Activated CD8-positive, alpha-beta T cell treated with anti-CD3 and anti-CD28 coated beads, Interleukin-2, amount 10 ng/mL, durations not matched to agents 7 days and 5 days (primary cell): ENCODE measurements at regions not wholly inside any gene's neighbourhood (a gene's known extent, or its start where the extent isn't known, plus 50 kb on each side); places are given as distances from the start of the nearest gene placed in this dataset.

Source experiments
- ATAC-seq: fragments of 150-1000 bp; cut with Tn5 transposase; one replicate; pipeline ENCODE4 v1.10.0; 2021; ENCODE audit warnings: moderate library complexity
- CTCF ChIA-PET: fragments of 350-600 bp; sonication (Branson Sonifier 250); formaldehyde crosslinking; loops from one replicate; lab custom pipeline; 2021; ENCODE audit warnings: antibody characterized with exemption; lab: Charles Lee
- POLR2A ChIA-PET: fragments of 350-600 bp; sonication (Branson Sonifier 250); formaldehyde crosslinking; loops from one replicate; lab custom pipeline; 2021; ENCODE audit warnings: antibody characterized with exemption; lab: Charles Lee
- DNase-seq: peaks from one replicate; pipeline ENCODE4 v3.0.0-alpha.2; 2020
- H3K27ac Mint-ChIP-seq: one replicate; pipeline ENCODE4 v1.8.0; 2021; ENCODE audit warnings: mild to moderate bottlenecking, mixed read lengths
- H3K27me3 Mint-ChIP-seq: one replicate; pipeline ENCODE4 v1.8.0; 2021; ENCODE audit warnings: low read depth, mixed read lengths
- H3K36me3 Mint-ChIP-seq: one replicate; pipeline ENCODE4 v1.8.0; 2021; ENCODE audit warnings: low read depth, mixed read lengths
- H3K4me1 Mint-ChIP-seq: one replicate; pipeline ENCODE4 v1.8.0; 2021; ENCODE audit warnings: low read depth, mixed read lengths
- H3K4me3 Mint-ChIP-seq: one replicate; pipeline ENCODE4 v1.8.0; 2021; ENCODE audit warnings: mild to moderate bottlenecking, mixed read lengths
- H3K9me3 Mint-ChIP-seq: one replicate; pipeline ENCODE4 v1.8.0; 2022; ENCODE audit warnings: mixed read lengths; ENCODE audit not compliant: insufficient read depth

GRCh38 chr7:145030754-145031153, 194.9 kb upstream of the TPK1 start:
- DNase-seq = no peak
- H3K4me1 Mint-ChIP-seq = no peaks in the 10 kb centered on the region
- no peak overlapping the region for H3K27ac Mint-ChIP-seq
- no peak for ATAC-seq
- H3K9me3 Mint-ChIP-seq = no peaks in the 10 kb centered on the region
- POLR2A ChIA-PET = no interaction called here
- CTCF ChIA-PET = no interaction called here
- H3K27me3 Mint-ChIP-seq = no peaks in the 10 kb centered on the region
- no peaks in the 10 kb centered on the region for H3K36me3 Mint-ChIP-seq
- no peak overlapping the region for H3K4me3 Mint-ChIP-seq

- ATAC-seq (no peak), DNase-seq (no peak)
- POLR2A ChIA-PET = no interaction called here
- CTCF ChIA-PET = no interaction called here
- Mint-ChIP-seq H3K27me3 (no peaks in the 10 kb centered on the region), H3K9me3 (no peaks in the 10 kb centered on the region), H3K36me3 (no peaks in the 10 kb centered on the region), H3K4me3 (no peak overlapping the region), H3K4me1 (no peaks in the 10 kb centered on the region), H3K27ac (no peak overlapping the region)
Measured at GRCh38 chr7:145020454-145020853, 184.6 kb upstream of the TPK1 start.

DNA sequence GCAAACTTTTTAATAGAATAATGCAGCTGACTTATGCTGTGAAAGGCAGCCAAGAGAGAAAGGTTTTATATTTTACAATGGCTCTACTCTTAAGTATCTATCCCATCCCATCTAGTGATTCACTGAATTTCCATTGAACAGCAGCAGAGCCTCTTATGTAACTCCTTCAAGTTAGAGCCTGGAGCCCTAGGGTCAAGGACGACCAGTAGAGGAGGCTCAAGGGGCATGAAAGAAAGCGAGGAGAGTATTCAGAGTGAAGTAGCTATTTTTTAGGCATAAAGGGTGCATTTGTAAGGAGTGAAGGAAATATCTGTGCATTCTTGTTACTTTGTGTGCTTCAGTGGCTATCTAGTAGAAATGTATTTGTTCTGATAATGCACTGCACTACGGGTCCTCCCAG, 180.2 kb upstream of the TPK1 start:
- Mint-ChIP-seq H3K27ac (no peak overlapping the region), H3K36me3 (no peaks in the 10 kb centered on the region), H3K27me3 (no peaks in the 10 kb centered on the region), H3K9me3 (no peaks in the 10 kb centered on the region), H3K4me3 (no peak overlapping the region), H3K4me1 (peaks cover 3% of the 10 kb centered on the region)
- DNase-seq = no peak
- CTCF ChIA-PET = interaction anchor here (0.6 to 1.5 kb wide), 2 partner anchors 11 to 22 kb away, joined by 3 to 4 read pairs; no protein-coding TSS in a partner anchor
- ATAC-seq = no peak
- POLR2A ChIA-PET = no interaction called here

DNA sequence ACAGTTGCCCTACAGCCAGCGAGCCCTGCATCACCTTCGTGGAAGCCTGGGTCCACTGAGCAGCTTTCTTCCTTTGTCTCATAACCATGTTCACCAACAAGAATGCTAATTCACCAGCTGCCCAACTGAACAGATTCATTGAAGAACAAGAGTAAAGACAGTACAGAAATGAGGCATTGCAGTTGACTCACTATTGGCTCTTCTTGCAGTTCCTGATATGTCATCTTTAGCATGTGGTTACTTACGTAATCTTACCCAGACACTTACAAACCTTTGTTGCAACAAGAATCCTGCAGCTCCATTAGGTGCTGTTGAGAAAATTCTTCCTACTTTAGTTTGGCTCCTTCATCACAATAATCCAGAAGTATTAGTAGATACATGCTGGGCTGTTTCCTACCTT, 174.0 kb upstream of the TPK1 start:
- ChIA-PET POLR2A (no interaction called here), CTCF (no interaction called here)
- ATAC-seq (no peak), DNase-seq (no peak)
- H3K27ac Mint-ChIP-seq = no peak overlapping the region
- no peaks in the 10 kb centered on the region for H3K27me3 Mint-ChIP-seq
- no peaks in the 10 kb centered on the region for H3K9me3 Mint-ChIP-seq
- H3K36me3 Mint-ChIP-seq = no peaks in the 10 kb centered on the region
- H3K4me1 Mint-ChIP-seq = peaks cover 3% of the 10 kb centered on the region
- H3K4me3 Mint-ChIP-seq = no peak overlapping the region

DNA sequence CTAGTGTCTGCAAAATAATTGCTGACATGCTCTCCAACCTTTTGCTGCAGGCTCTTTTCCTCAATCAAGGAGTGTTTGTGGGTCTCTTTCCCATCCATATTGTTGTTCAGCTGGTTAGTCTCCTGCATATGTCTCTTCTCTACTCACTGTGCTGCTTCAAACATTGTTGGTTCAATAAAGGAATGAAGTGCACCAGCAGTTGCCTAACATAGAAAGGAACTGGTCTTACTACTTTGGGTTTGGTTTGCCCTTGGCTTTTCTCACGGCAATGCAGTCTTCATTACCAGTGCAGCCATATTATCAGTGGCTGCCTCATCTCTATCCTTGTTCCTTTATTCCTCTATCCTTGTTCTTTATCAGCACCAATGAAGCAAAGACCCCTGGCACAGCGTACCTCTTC, 169.7 kb upstream of the TPK1 start:
- H3K4me1 Mint-ChIP-seq = no peaks in the 10 kb centered on the region
- CTCF ChIA-PET = no interaction called here
- ATAC-seq = no peak

GRCh38 chr7:144997512-144997911, 161.7 kb upstream of the TPK1 start:
- no peaks in the 10 kb centered on the region for H3K27me3 Mint-ChIP-seq
- no peak overlapping the region for H3K4me3 Mint-ChIP-seq
- no peaks in the 10 kb centered on the region for H3K4me1 Mint-ChIP-seq
- H3K36me3 Mint-ChIP-seq = no peaks in the 10 kb centered on the region
- ChIA-PET CTCF (no interaction called here), POLR2A (no interaction called here)
- H3K9me3 Mint-ChIP-seq = peaks cover 7% of the 10 kb centered on the region
- DNase-seq = no peak
- no peak for ATAC-seq
- no peak overlapping the region for H3K27ac Mint-ChIP-seq

More for the DNA sequence above, 169.7 kb upstream of the TPK1 start:
- Mint-ChIP-seq H3K4me3 (no peak overlapping the region), H3K27ac (no peak overlapping the region), H3K36me3 (no peaks in the 10 kb centered on the region), H3K9me3 (no peaks in the 10 kb centered on the region), H3K27me3 (no peaks in the 10 kb centered on the region)
- no peak for DNase-seq
- POLR2A ChIA-PET = no interaction called here

DNA sequence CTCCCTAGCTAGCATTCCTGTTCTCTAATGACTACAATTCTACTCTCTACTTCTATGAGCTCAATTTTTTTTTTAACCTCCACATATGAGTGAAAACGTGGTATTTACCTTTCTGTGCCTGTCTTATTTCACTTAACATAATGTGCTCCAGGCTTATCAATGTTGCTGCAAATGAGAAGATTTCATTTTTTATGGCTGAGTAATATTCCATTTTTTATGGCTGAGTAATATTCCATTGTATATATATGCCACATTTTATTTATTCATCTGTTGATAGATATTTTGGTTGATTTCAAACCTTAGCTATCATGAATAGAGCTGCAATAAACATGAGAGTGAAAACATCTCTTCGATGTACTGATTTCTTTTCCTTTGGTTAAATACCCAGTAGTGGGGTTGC, 159.6 kb upstream of the TPK1 start:
- POLR2A ChIA-PET = no interaction called here
- DNase-seq (no peak), ATAC-seq (no peak)
- Mint-ChIP-seq H3K27ac (no peak overlapping the region), H3K4me3 (no peak overlapping the region), H3K9me3 (peaks cover 7% of the 10 kb centered on the region), H3K27me3 (no peaks in the 10 kb centered on the region), H3K36me3 (no peaks in the 10 kb centered on the region), H3K4me1 (no peaks in the 10 kb centered on the region)
- CTCF ChIA-PET = no interaction called here

DNA sequence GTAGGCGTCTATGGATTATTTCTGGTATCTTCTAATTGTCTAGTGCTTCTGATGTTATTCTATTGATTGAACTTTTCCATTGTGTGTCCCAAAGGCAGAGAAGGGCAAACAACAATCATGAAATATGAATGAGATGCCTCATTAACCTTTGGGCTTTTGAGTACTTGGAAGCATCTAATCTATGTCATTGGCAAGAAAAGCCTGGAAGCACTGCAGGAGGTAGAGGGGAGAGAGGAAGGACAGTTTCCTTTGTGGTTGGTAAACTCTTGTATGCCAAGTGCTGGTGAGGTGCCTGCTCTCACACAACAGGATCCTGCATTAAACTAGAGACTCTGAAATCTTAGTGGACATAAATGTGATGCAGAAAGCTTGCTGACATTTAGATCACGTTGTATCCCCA, 155.2 kb upstream of the TPK1 start:
- ATAC-seq = no peak
- DNase-seq = no peak
- ChIA-PET POLR2A (no interaction called here), CTCF (no interaction called here)
- no peaks in the 10 kb centered on the region for H3K4me1 Mint-ChIP-seq
- no peaks in the 10 kb centered on the region for H3K27me3 Mint-ChIP-seq
- no peaks in the 10 kb centered on the region for H3K36me3 Mint-ChIP-seq
- no peak overlapping the region for H3K4me3 Mint-ChIP-seq
- no peaks in the 10 kb centered on the region for H3K9me3 Mint-ChIP-seq
- H3K27ac Mint-ChIP-seq = no peak overlapping the region

DNA sequence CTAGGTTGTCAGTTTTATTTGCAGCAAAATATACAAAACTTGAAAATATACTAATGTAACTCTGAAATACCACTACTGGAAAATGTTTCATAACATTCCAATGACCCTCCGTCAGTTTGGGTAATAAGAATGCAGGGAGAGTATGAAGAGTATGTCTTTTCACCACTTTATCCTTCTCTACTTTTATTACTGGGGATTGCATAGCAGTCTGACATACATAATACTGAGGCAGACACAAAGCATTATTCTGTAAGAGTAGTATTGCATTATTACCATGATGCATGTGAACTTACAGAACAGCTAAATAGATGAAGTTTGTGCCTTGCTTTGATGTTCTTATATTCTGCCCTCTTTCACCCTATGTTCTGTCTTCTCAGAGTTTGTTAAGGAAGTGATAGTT, 151.8 kb upstream of the TPK1 start:
- Mint-ChIP-seq H3K27ac (no peak overlapping the region), H3K4me3 (no peak overlapping the region), H3K36me3 (no peaks in the 10 kb centered on the region), H3K4me1 (no peaks in the 10 kb centered on the region), H3K27me3 (no peaks in the 10 kb centered on the region), H3K9me3 (no peaks in the 10 kb centered on the region)
- ChIA-PET CTCF (no interaction called here), POLR2A (no interaction called here)
- ATAC-seq = no peak
- DNase-seq = no peak

DNA sequence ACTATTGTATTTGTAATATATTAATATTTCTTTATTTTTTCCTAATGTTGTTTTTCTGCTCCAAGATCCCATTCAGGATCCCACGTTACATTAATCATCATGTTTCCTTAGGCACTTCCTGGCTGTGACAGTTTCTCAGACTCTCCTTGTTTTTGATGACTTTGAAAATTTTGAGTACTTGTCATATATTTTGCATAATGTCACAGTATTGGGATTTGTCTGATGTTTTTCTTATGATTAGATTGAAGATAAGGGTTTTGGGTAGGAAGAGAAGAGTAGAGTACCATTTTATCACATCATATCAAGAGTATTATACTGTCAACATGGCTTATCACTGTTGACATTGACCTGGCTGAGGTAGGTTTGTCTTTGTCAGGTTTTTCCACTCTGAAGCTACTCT, 146.3 kb upstream of the TPK1 start:
- Mint-ChIP-seq H3K27me3 (no peaks in the 10 kb centered on the region), H3K36me3 (no peaks in the 10 kb centered on the region), H3K9me3 (no peaks in the 10 kb centered on the region), H3K4me3 (no peak overlapping the region), H3K4me1 (no peaks in the 10 kb centered on the region), H3K27ac (no peak overlapping the region)
- POLR2A ChIA-PET = no interaction called here
- CTCF ChIA-PET = no interaction called here
- no peak for DNase-seq
- no peak for ATAC-seq

- ATAC-seq = no peak
- H3K4me1 Mint-ChIP-seq = no peaks in the 10 kb centered on the region
- CTCF ChIA-PET = no interaction called here
- no peak overlapping the region for H3K4me3 Mint-ChIP-seq
- no peak overlapping the region for H3K27ac Mint-ChIP-seq
- H3K9me3 Mint-ChIP-seq = no peaks in the 10 kb centered on the region
- H3K27me3 Mint-ChIP-seq = no peaks in the 10 kb centered on the region
- H3K36me3 Mint-ChIP-seq = no peaks in the 10 kb centered on the region
- no peak for DNase-seq
- POLR2A ChIA-PET = no interaction called here
Measured at GRCh38 chr7:144975882-144976281, 140.0 kb upstream of the TPK1 start.

DNA sequence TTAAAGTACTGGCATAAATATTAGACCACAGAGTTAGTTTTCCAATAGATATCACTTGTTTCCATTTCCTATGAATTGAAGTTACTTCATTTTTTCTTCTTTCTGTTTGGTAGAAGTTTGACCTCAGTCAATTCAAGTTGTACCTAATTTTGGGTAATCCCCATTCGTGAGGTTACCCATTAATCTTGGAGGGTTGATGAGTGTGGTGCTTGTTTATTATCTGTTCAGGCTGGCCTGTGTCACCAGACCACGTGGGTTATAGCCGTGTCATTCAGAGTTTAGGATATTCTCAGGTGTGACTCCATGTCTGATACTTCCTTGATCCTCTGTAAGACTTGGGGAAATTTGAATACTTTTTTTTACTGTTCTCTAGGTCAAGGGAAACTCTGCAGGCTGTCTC, 133.9 kb upstream of the TPK1 start:
- Mint-ChIP-seq H3K27me3 (peaks cover 3% of the 10 kb centered on the region), H3K36me3 (no peaks in the 10 kb centered on the region), H3K4me3 (no peak overlapping the region), H3K4me1 (no peaks in the 10 kb centered on the region), H3K9me3 (no peaks in the 10 kb centered on the region), H3K27ac (no peak overlapping the region)
- DNase-seq = no peak
- ChIA-PET POLR2A (no interaction called here), CTCF (no interaction called here)
- ATAC-seq = no peak

GRCh38 chr7:144960763-144961162, 124.9 kb upstream of the TPK1 start:
- H3K27me3 Mint-ChIP-seq = no peaks in the 10 kb centered on the region
- no peak overlapping the region for H3K4me3 Mint-ChIP-seq
- H3K27ac Mint-ChIP-seq = no peak overlapping the region
- no peaks in the 10 kb centered on the region for H3K4me1 Mint-ChIP-seq
- DNase-seq = no peak
- no peaks in the 10 kb centered on the region for H3K9me3 Mint-ChIP-seq
- ChIA-PET CTCF (no interaction called here), POLR2A (no interaction called here)
- no peak for ATAC-seq
- no peaks in the 10 kb centered on the region for H3K36me3 Mint-ChIP-seq
